Right atrium auricular region (tissue), 2 donors: ENCODE measurements at regions not wholly inside any gene's neighbourhood (a gene's known extent, or its start where the extent isn't known, plus 50 kb on each side); places are given as distances from the start of the nearest gene placed in this dataset.
A peak's percentile ranks its signal among the peaks of the same experiment; 100 is the strongest.

Experiments
- DNase-seq: peaks from one replicate; pipeline ENCODE4 v3.0.0-alpha.2; 2019; ENCODE audit warnings: low spot score
- H3K27ac ChIP-seq, 2 donors: fragments of 200-600 bp; sonication (generic); 1 replicate in 1 of 2; 2 replicates in 1 of 2; pipeline ENCODE4 v1.5.1; 2016 to 2019
- H3K27me3 ChIP-seq, 2 donors: fragments of 200-600 bp; sonication (generic); one replicate each; pipeline versions ENCODE4 v1.5.1 to v1.6.0; 2017 to 2019
- H3K36me3 ChIP-seq: fragments of 200-600 bp; sonication (generic); one replicate; pipeline ENCODE4 v1.5.1; 2016
- H3K4me1 ChIP-seq, 2 donors: fragments of 200-600 bp; sonication (generic); one replicate each; pipeline versions ENCODE4 v1.5.1 to v1.6.0; 2017 to 2019
- H3K4me3 ChIP-seq, 2 donors: fragments of 200-600 bp; sonication (generic); 1 replicate in 1 of 2; 2 replicates in 1 of 2; pipeline ENCODE4 v1.5.1; 2017 to 2019; ENCODE audit warnings: mild to moderate bottlenecking in 1 of 2, moderate library complexity in 1 of 2
- H3K9me3 ChIP-seq, 2 donors: fragments of 200-600 bp; sonication (generic); one replicate each; pipeline ENCODE4 v1.5.1; 2019
- TF ChIP-seq, protein P1 (sequence below), 2 donors: fragments of 200-600 bp; sonication (generic); IDR thresholded peaks; one replicate each; pipeline ENCODE4 v1.5.1; 2019; ENCODE audit warnings: antibody characterized with exemption in 2 of 2

DNA sequence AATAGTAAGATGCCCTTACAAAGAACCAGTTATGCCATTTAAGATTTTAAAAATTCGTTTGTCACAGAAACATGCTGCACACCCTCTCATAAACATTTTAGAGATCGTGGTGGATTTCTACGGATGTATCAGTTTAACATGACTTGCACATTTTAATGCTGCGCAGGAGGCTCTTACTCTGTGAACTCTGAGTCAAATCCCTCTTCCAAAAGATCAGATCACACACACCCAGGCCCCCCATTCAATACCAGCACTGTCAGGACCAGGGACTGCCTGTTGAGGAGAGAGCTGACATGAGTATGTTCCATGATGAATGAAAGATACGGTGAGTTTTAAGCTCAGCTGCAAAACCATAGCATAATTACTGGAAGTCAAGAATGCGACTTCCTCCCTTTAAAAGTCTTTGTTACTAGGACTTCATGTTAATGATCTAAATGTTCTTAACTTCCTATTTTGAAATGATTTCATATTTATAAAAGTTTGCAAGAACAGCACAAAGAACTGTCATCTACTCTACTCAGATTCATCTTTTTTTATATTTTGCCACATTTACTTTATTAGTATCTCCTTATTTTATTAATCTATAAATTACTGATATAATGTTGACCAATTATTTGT is 500.2 kb downstream of the GLRX3 start:
- H3K4me1 ChIP-seq: no peaks in the 10 kb centered on the region
- H3K36me3 ChIP-seq: no peaks in the 10 kb centered on the region
- TF ChIP-seq, protein P1, sequence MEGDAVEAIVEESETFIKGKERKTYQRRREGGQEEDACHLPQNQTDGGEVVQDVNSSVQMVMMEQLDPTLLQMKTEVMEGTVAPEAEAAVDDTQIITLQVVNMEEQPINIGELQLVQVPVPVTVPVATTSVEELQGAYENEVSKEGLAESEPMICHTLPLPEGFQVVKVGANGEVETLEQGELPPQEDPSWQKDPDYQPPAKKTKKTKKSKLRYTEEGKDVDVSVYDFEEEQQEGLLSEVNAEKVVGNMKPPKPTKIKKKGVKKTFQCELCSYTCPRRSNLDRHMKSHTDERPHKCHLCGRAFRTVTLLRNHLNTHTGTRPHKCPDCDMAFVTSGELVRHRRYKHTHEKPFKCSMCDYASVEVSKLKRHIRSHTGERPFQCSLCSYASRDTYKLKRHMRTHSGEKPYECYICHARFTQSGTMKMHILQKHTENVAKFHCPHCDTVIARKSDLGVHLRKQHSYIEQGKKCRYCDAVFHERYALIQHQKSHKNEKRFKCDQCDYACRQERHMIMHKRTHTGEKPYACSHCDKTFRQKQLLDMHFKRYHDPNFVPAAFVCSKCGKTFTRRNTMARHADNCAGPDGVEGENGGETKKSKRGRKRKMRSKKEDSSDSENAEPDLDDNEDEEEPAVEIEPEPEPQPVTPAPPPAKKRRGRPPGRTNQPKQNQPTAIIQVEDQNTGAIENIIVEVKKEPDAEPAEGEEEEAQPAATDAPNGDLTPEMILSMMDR (IDR thresholded peaks at IDR 0.05): no peak
- peaks cover 0 to 4% of the 10 kb centered on the region in 2 donors for H3K9me3 ChIP-seq
- no peaks in the 10 kb centered on the region for H3K27me3 ChIP-seq
- no peak overlapping the region for H3K4me3 ChIP-seq
- no peak for DNase-seq
- H3K27ac ChIP-seq: no peak overlapping the region

DNA sequence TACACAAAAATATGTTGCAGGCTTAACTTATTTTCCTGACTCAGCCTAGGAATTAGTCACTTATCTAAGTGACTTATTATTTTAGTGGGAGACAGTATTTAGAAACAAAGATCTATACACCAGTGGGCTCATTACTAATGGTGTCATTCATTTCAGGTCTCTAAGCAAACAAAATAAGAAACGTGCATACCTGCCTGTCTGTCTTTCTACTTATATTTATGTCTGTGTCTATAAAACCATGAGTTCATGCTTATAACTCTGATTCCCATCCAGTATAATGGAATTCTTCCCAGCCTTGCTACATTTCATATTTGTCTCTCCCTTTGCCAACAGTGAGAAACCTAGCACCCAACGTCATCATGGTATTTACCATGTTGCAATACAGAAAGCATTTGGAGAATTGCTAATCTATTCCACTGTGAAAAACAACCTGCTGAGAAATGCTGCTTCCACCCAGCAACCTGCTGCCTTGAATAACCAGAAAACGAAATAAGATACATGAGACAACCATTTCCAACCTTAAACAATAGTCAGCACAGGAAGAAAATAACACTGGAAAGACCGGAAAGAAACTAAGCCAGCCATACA is 501.0 kb downstream of the GLRX3 start:
- no peaks in the 10 kb centered on the region for H3K36me3 ChIP-seq
- no peak overlapping the region for H3K27ac ChIP-seq
- no peak overlapping the region for H3K4me3 ChIP-seq
- no peak for DNase-seq
- no peaks in the 10 kb centered on the region for H3K27me3 ChIP-seq
- H3K4me1 ChIP-seq: no peaks in the 10 kb centered on the region
- peaks cover 0 to 4% of the 10 kb centered on the region in 2 donors for H3K9me3 ChIP-seq
- TF ChIP-seq, protein P1 (IDR thresholded peaks at IDR 0.05): no peak

DNA sequence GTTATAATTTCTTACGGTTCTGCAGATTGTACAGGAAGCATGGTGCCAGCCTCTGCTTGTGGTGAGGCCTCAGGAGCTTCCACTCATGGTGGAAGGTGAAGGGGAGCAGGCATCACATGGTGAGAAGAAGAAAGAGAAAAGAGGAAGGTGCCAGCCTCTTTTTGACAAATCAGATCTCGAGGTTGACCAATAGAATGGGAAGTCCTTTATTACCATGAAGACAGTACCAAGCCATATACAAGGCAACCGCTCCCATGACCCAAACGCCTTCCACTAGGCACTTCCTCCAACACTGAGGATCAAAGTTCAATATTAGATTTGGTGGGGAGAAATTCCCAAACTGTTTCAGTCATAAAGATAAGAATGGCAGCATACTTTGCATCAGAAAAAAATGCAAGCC is 502.8 kb downstream of the GLRX3 start:
- Histone ChIP-seq H3K4me1 (no peaks in the 10 kb centered on the region), H3K9me3 (peaks cover 0 to 4% of the 10 kb centered on the region in 2 donors), H3K36me3 (no peaks in the 10 kb centered on the region), H3K4me3 (no peak overlapping the region), H3K27ac (no peak overlapping the region), H3K27me3 (no peaks in the 10 kb centered on the region)
- TF ChIP-seq, protein P1 (IDR thresholded peaks at IDR 0.05): no peak
- DNase-seq: no peak

DNA sequence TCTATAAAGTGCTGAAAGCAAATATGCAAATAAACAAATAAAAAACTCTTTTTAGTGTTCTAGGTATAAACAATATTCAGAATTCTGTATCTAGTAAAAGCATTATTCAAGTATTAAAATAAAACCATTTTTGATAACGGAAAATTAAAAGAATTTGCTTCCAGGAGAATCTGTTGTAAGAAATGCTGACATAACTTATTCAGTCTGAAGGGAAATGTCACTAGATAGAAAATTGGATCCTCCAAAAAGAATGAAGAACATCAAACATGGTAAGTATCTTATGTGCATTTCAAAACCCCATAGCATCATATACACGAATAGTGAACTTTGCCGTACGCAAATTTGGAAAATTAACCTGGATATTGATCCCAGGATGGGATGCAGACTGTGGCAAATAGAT is 506.7 kb downstream of the GLRX3 start:
- DNase-seq: no peak
- no peak overlapping the region for H3K27ac ChIP-seq
- H3K27me3 ChIP-seq: no peaks in the 10 kb centered on the region
- no peaks in the 10 kb centered on the region for H3K9me3 ChIP-seq
- TF ChIP-seq, protein P1 (IDR thresholded peaks at IDR 0.05): no peak
- no peaks in the 10 kb centered on the region for H3K36me3 ChIP-seq
- no peaks in the 10 kb centered on the region for H3K4me1 ChIP-seq
- H3K4me3 ChIP-seq: no peak overlapping the region

DNA sequence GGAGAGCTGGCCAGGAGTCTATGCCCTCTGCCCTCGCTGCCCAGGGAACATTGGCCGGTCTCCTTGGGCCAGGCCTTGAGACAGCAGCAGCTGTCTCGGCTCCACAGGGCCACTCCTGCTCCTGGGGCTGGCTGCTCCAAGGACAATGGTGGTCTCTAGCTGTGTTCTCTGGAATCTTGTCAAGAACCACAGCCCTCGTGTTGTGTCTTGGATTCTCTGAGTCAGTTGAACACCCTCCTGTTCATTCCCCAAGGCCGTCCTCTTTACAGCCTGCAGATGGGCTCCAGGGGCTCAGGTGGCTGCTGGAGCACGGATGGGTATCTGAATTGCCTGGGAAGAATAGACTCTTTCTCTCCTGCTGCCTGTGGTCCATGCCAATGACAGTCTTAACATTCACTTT is 511.1 kb downstream of the GLRX3 start:
- Histone ChIP-seq H3K27me3 (no peaks in the 10 kb centered on the region), H3K4me1 (no peaks in the 10 kb centered on the region), H3K9me3 (no peaks in the 10 kb centered on the region), H3K4me3 (no peak overlapping the region), H3K36me3 (no peaks in the 10 kb centered on the region), H3K27ac (no peak overlapping the region)
- DNase-seq: peak; percentile 50
- TF ChIP-seq, protein P1 (IDR thresholded peaks at IDR 0.05): no peak

DNA sequence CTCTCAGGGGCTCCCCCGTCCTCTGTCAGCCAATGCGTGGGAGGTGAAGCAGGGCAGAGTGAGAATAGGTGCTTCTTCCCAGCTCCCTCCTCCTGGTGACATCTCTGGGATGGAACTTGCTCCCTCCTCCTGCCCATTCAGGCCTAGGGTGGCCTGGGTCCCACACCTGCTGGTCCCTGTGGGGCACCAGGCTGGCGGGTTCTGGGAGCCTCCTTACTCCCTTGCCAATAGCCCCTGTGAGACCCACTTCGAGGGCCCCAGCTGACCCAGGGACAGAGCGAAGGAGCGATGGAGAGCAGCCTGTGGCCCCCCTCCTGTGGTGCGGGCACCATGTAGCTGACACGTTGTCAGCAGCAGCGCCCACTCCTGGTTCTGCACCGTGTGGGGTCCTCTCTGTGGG is 512.6 kb downstream of the GLRX3 start:
- no peaks in the 10 kb centered on the region for H3K9me3 ChIP-seq
- no peaks in the 10 kb centered on the region for H3K4me1 ChIP-seq
- no peaks in the 10 kb centered on the region for H3K36me3 ChIP-seq
- H3K27me3 ChIP-seq: no peaks in the 10 kb centered on the region
- TF ChIP-seq, protein P1 (IDR thresholded peaks at IDR 0.05): no peak
- peak; percentile 13 for DNase-seq
- no peak overlapping the region for H3K4me3 ChIP-seq
- H3K27ac ChIP-seq: no peak overlapping the region
